NCI-H526 (cell line): ENCODE measurements at regions not wholly inside any gene's neighbourhood (a gene's known extent, or its start where the extent isn't known, plus 50 kb on each side); places are given as distances from the start of the nearest gene placed in this dataset.
"Not testable (repeated sequence)": the region's sequence is repeated elsewhere in the genome, so short reads cannot be mapped to it uniquely, and the experiment has no call there.

Source experiments
- DNase-seq, 2 experiments: peaks; one replicate each; lab custom pipeline; 2025; lab: John Stamatoyannopoulos, UW

DNA sequence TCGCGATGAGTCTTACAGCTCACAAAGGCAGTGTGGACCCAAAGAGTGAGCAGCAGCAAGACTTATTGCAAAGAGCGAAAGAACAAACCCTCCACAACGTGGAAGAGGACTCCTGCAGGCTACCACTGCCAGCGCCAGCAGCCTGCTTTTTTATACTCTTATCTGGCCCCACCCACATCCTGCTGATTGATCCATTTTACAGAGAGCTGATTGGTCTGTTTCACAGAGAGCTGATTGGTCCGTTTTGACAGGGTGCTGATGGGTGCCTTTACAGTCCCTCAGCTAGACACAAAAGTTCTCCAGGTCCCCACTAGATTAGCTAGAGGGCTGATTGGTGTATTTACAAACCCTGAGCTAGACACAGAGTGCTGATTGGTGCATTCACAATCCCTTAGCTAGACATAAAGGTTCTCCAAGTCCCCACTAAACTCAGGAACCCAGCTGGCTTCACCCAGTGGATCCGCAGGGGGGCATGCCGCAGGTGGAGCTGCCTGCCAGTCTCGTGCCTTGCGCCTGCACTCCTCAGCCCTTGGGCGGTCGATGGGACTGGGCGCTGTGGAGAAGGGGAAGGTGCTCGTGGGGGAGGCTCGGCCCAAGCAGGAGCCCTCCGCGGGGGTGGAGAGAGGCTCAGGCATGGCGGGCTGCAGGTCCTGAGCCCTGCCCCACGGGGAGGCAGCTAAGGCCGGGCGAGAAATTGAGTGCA is 75.7 kb downstream of the QDPR start:
- DNase-seq = not testable (repeated sequence)

DNA sequence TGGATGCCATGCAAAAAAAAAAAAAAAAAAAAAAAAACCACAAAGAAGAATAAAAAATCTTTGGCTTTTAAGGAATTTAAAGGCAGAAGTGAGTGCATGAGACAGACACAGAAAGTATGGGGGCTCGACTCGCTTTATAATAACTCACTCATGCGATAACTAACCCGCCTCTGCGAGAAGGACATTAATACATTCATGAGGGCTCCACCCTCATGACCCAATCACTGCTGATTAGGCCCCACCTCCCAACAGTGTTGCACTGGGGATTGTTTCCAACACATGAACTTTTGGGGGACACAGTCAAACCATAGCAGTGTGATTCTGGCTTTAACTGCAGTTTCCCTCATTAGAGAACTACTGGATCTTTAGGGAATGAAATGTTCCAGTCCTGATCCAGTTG is 78.1 kb downstream of the QDPR start:
- no peak for DNase-seq

GRCh38 chr4:17427991-17428390 is 83.9 kb downstream of the QDPR start:
- no peak for DNase-seq

DNA sequence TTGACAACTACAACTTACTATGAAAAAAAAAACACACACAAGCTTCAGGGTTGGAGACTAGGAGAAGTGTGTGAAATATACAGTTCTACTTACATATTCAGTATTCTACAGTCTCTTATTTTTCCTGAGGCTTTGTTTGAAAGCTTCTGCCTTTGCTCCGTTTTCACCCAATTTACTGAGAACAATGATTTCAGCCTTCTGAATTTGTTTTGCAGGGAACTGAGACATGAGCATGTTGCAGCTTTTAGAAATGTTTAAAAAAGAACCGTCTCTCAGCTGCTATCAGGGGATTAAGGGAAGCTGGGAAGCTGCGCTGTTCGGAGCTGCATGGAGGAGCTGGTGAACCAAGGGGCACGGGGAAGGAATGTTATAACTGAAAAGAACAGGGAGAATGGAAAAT is 85.7 kb downstream of the QDPR start:
- no peak for DNase-seq

- no peak for DNase-seq
Observed at GRCh38 chr4:17418010-17418409, 93.9 kb downstream of the QDPR start.

GRCh38 chr4:17414392-17414791 is 97.5 kb downstream of the QDPR start:
- DNase-seq = no peak

GRCh38 chr4:17400686-17401085 is 111.2 kb downstream of the QDPR start:
- no peak for DNase-seq

DNA sequence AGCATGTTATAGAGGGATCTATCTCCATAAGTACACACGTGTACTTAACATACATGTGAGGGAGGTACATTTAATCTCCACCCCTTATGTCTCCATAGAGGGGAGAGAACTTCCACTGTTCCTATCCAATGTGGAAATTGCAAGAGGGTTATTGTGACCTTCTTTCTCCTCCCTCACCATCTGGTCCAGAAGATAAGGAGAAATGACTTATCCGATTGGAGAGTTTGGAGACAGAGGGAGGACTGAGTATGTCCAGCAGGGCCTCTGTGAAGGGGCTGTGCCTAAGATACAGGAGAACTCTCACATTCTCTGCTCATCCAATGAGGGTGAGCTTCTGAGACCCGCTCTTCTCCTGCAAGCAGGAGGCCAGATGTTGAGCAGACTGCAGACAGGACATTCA is 113.1 kb downstream of the QDPR start:
- DNase-seq = no peak

- no peak for DNase-seq
Observed at GRCh38 chr4:17398035-17398434, 113.9 kb downstream of the QDPR start.

DNA sequence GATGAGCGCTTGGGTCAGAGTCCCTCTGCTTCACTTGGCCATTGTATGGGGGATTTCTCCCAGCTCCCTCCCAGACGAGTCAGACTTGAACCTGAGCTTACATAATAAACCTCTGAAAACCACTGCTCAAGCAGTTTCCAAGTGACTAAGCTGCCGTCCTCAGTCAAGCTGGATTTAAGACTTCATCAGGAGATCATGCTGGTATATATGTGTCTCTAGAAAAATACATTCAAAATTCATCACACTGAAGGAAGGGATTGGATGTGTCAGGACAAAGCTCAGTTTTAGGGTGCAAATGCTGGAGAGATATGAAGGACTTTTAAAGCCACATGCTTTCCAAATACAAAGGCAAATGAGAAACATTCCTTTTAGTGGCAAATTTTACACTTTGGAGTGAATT is 114.3 kb downstream of the QDPR start:
- no peak for DNase-seq

DNA sequence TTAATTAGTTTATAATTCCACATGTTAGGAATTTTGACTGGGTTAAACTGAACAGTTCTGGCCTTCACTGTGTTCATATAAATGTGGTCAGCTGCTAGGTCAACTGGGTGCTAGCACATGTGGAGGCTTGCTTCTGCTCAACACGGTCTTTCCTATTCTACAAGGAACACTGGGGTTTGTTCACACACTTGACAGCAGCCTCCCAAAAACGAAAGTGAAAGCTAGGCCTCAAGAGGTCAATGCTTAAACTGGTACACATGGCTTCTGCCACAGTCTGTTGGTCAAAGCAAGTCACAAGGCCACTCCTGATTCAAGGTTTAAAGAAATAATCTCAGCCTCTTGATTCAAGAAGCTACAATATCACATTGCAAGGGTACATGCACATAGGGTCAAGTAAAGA is 126.5 kb downstream of the QDPR start:
- no peak for DNase-seq

- no peak for DNase-seq
Observed at GRCh38 chr4:17380347-17380746, 131.5 kb downstream of the QDPR start.

DNA sequence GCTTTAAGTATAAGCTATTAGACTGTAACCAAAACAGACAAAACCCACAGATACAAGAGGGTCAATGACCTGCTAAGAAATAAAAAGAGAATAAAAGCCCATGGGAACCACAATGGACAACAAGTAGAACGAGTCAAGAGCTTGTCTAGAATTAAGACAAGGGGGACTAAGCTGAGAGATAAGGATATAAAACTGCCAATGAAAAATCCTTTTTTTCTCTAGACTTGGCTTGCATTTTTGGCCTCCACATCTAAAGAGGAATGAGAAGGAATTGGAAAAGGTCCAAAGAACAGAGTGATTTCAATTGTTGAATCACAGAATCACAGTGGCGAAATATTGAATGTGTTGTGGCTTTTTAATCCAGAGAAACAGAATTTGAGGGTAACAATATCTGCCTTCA is 135.7 kb downstream of the QDPR start:
- DNase-seq = no peak

- DNase-seq = no peak
Observed at GRCh38 chr4:17373666-17374065, 138.2 kb downstream of the QDPR start.

DNA sequence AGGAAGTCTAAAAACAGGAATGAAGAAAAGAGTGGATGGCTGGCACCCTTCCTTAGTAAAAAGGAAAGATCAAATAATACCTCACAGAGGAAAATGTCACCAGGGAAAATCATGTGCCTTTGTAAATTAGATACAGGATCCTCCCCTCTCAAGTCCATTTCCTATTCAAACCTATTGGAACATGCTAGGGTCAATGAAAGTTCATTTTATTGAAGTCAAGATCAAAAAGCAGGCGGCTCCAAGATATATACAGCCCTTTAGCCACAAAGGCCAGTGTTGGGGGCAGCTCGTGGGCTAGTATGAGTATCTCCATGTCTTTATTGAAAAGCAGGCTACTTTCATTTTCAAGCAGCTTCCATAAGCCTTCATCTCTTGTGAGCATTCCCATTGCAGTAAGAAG is 141.1 kb downstream of the QDPR start:
- no peak for DNase-seq

GRCh38 chr4:17368408-17368807 is 143.5 kb downstream of the QDPR start:
- no peak for DNase-seq

GRCh38 chr4:17367201-17367600 is 144.7 kb downstream of the QDPR start:
- no peak for DNase-seq

DNA sequence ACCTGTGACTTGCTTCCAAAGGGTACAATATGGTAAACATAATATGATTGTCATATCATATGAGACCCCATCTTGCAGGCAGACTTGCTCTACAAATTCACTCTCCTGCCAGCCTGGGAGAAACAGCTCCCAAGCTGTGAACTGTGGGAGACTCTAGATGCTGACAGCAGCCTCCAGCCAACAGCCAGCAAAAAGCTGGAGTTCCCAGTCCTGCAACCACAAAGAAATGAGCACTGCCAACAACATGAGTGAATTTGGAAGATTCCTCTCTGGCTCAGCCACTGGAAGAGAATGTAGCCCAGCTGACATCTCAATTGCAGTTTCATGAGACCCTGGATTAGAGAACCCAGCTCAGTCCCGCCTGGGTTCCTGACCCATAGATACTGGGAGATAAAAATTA is 145.4 kb downstream of the QDPR start:
- no peak for DNase-seq

DNA sequence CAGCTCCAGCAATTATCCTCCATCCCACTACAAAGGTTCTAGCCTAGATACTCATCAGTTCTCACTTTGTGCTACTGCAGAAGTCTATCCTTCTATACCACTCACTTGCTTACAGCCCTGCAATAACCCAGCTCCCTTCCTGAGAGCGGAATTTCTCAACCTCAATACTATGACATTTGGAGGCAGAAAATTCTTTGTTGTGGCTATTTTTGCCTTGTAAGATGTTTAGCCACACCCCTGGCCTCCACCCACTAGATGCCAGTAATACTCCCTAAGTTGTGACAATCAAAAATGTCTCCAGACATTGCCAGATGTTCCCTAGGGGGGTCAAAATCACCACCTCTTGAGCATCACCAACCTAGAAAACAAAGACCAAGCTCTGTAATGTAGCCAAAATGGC is 149.5 kb downstream of the QDPR start:
- no peak for DNase-seq

GRCh38 chr4:17358241-17358640 is 153.6 kb downstream of the QDPR start:
- DNase-seq = no peak

DNA sequence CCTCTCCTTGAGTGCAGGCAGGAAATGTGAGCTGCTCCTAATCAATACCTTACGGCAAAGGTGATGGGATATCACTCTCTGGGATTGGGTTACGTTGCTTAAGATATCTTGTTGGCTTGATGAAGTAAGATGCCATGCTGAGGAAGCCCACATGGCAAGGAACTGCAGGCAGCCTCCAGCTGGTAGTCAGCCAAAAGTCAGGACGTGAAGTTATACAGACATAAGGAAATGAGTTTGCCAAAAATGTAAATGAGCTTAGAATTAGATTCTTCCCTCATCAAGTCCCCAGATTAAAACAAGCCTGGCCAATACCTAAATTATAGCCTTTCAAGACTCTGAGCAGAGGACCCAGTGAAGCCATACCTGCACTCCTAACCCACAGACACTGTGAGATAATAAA is 155.0 kb downstream of the QDPR start:
- DNase-seq = no peak

DNA sequence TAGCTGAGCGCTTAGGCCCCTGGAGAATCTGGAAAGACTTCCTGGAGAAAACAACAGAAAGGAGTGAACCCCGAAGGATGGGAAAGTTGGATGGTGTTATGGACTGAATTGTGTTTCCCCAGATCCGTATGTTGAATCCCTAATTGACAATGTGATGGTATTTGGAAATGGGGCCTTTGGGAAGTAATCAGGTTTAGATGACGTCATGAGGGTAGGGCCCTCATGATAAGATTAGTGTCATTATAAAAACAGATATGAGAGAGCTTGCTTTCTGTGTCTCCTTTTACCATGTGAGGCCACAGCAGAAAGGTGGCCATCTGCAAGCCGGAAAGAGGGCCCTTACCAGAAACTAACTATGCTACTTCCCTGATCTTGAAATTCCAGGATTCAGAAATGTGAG is 159.5 kb downstream of the QDPR start:
- DNase-seq = no peak

DNA sequence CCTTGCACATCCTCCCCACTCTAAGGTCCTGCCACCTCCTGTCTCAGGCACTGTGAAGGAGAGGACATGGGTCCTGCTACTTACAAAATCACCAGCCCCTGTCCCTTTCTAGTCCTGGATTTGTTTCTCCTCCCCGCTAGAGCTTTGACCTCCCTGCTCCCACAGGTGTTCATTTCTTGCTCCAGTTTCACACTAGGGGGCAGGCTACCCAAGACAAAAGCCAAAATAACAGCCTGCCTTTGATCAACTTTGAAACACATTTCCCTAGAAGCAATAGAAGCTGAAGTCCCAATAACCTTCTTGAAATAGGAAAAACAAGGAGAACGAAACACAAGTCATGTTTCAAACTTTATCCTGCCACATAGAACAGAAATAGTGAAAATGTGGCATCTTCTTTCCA is 164.4 kb downstream of the QDPR start:
- DNase-seq = peak; percentile 8 to 29

- no peak for DNase-seq
Observed at GRCh38 chr4:17339376-17339775, 172.5 kb downstream of the QDPR start.

GRCh38 chr4:17336986-17337385 is 174.9 kb downstream of the QDPR start:
- no peak for DNase-seq
